ENCODE measurements at regions not wholly inside any gene's neighbourhood (a gene's known extent, or its start where the extent isn't known, plus 50 kb on each side); places are given as distances from the start of the nearest gene placed in this dataset.

DNA sequence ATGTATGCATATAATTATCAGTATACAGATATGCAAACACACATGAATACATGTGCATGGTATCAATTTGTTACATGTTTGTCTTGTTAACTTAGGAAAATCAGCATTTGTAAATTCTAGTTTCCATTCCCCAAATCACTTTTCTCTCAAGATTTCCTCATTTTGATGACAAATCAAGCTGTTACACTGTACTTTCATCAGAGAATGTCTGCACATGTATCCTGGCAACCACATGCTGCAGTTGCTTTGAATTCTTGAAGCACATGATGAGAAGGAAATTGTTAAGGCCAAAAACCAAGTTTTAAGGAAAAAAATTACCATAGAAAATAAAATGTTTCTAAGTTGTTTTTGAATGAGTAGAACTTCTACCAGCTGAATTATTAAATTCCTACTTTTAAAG is 1834.5 kb downstream of the EFNA5 start:
- Histone ChIP-seq H3K4me3 (no peak overlapping the region), H3K27me3 (no peaks in the 10 kb centered on the region), H3K9me3 (no peaks in the 10 kb centered on the region), H3K36me3 (no peaks in the 10 kb centered on the region), H3K4me1 (no peaks in the 10 kb centered on the region), H3K27ac (no peak overlapping the region)
- DNase-seq (no peak), ATAC-seq (ENCODE audit: low FRiP score in 2 of 2) (no peak)
- TF ChIP-seq EP300 (IDR thresholded peaks at IDR 0.05) (no peak), POLR2AphosphoS5 (IDR thresholded peaks at IDR 0.05) (no peak), POLR2A (IDR thresholded peaks at IDR 0.05) (no peak)
- TF ChIP-seq, protein P1, sequence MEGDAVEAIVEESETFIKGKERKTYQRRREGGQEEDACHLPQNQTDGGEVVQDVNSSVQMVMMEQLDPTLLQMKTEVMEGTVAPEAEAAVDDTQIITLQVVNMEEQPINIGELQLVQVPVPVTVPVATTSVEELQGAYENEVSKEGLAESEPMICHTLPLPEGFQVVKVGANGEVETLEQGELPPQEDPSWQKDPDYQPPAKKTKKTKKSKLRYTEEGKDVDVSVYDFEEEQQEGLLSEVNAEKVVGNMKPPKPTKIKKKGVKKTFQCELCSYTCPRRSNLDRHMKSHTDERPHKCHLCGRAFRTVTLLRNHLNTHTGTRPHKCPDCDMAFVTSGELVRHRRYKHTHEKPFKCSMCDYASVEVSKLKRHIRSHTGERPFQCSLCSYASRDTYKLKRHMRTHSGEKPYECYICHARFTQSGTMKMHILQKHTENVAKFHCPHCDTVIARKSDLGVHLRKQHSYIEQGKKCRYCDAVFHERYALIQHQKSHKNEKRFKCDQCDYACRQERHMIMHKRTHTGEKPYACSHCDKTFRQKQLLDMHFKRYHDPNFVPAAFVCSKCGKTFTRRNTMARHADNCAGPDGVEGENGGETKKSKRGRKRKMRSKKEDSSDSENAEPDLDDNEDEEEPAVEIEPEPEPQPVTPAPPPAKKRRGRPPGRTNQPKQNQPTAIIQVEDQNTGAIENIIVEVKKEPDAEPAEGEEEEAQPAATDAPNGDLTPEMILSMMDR (IDR thresholded peaks at IDR 0.05), result no peak

DNA sequence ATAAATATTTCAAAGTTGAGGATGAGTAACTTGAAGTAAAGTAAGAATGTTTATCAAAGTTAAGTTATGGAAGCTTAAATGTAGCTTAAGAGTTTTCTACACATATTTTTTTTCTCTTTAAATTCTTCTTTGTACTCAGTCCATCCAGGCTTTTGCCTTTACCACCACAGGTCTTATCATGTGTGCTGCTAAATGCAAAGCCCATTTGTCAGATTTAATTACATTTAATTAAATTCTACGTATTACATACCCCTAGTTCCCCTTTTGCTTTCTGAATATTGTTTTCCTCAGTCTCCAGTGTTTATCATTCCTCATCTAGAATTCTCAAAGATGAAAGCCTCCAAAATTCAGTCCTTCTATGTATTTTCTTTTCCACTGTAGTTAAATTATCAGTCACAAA is 1841.9 kb downstream of the EFNA5 start:
- no peak for ATAC-seq (ENCODE audit: low FRiP score in 2 of 2)
- H3K9me3 ChIP-seq, result no peaks in the 10 kb centered on the region

DNA sequence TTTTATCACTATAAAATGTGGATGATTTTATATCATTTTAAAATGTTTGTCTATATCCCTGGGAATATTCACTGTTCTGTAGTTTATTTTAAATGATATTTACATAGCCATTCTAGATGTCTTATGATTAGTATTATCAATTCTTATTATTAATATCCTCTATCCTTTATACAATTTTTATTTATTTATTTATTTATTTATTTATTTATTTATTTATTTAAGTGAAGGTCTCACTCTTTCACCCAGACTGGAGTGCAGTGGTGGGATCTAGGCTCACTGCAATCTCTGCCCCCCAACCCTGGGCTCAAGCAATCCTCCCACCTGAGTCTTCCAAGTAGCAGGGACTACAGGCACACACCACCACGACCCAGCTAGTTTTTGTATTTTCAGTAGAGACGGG is 1848.9 kb downstream of the EFNA5 start:
- TF ChIP-seq POLR2AphosphoS5 (IDR thresholded peaks at IDR 0.05) (no peak), POLR2A (IDR thresholded peaks at IDR 0.05) (no peak), EP300 (IDR thresholded peaks at IDR 0.05) (no peak)
- TF ChIP-seq, protein P1 (IDR thresholded peaks at IDR 0.05), result no peak
- H3K9me3 ChIP-seq, result no peaks in the 10 kb centered on the region
- WGBS, 2 donors, result 79 to 81% methylated on average over 2 of the region's 2 CpGs

More for the DNA sequence above, 1841.9 kb downstream of the EFNA5 start:
- no peaks in the 10 kb centered on the region for H3K27me3 ChIP-seq
- no peak overlapping the region for H3K4me3 ChIP-seq
- H3K4me1 ChIP-seq, result no peaks in the 10 kb centered on the region
- no peak for DNase-seq
- no peak overlapping the region for H3K27ac ChIP-seq
- H3K36me3 ChIP-seq, result no peaks in the 10 kb centered on the region
- 67 to 72% methylated on average over 1 of the region's 1 CpG for WGBS, 2 donors
- TF ChIP-seq POLR2AphosphoS5 (IDR thresholded peaks at IDR 0.05), result no peak

DNA sequence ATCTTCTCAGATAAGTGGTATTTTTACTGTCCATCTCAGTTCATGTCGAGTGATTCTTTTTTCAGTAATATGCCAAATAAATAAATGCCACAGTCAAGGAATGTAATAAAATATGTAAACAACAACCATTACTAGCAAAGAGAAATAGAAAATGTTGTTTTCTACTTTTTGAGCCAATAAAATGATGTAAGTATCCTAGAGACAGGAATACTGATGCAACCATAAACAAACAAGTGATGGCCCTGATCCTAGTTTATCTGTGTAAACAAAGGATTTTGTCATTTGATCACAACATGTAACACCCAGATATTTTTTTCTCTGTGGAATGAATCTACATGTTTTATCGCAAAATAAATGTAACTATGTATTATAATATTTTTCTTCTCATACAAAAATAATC is 1852.8 kb downstream of the EFNA5 start:
- Histone ChIP-seq H3K36me3 (no peaks in the 10 kb centered on the region), H3K27ac (no peak overlapping the region), H3K4me3 (no peak overlapping the region), H3K27me3 (no peaks in the 10 kb centered on the region), H3K9me3 (no peaks in the 10 kb centered on the region), H3K4me1 (no peaks in the 10 kb centered on the region)
- 67% methylated on average over 2 of the region's 2 CpGs for WGBS, 2 donors
- ATAC-seq (ENCODE audit: low FRiP score in 2 of 2) (no peak), DNase-seq (no peak)
- TF ChIP-seq EP300 (IDR thresholded peaks at IDR 0.05) (no peak), POLR2AphosphoS5 (IDR thresholded peaks at IDR 0.05) (no peak), POLR2A (IDR thresholded peaks at IDR 0.05) (no peak)
- TF ChIP-seq, protein P1 (IDR thresholded peaks at IDR 0.05), result no peak

More for the DNA sequence above, 1848.9 kb downstream of the EFNA5 start:
- no peaks in the 10 kb centered on the region for H3K27me3 ChIP-seq
- no peaks in the 10 kb centered on the region for H3K4me1 ChIP-seq
- H3K4me3 ChIP-seq, result no peak overlapping the region
- DNase-seq, result no peak
- no peaks in the 10 kb centered on the region for H3K36me3 ChIP-seq
- H3K27ac ChIP-seq, result no peak overlapping the region
- no peak for ATAC-seq (ENCODE audit: low FRiP score in 2 of 2)

DNA sequence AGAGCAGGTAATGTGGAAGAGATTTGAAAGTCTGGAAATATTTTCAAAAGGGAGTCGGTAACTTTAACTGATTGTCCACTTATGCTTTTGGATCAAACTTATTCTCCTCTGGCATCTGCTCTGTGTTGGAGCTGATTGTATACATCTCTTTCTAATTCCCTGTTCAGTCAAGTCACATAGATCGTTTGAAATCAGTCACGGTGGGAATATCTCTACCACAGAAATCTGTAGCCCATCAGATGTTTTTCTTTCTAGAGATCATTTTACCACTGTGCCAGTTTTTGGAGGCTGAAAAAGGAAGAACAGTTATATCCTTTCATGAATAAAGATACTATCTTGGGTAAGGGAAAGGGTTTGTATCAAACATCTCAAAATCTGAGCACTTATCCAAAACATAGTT is 1853.3 kb downstream of the EFNA5 start:
- no peak for DNase-seq
- Histone ChIP-seq H3K27me3 (no peaks in the 10 kb centered on the region), H3K4me3 (no peak overlapping the region), H3K9me3 (no peaks in the 10 kb centered on the region), H3K36me3 (no peaks in the 10 kb centered on the region), H3K27ac (no peak overlapping the region), H3K4me1 (no peaks in the 10 kb centered on the region)
- WGBS, 2 donors, result 61 to 87% methylated on average over 3 of the region's 3 CpGs
- no peak for ATAC-seq (ENCODE audit: low FRiP score in 2 of 2)
- TF ChIP-seq POLR2A (IDR thresholded peaks at IDR 0.05), result no peak
- no peak for TF ChIP-seq POLR2AphosphoS5 (IDR thresholded peaks at IDR 0.05)
- no peak for TF ChIP-seq EP300 (IDR thresholded peaks at IDR 0.05)
- TF ChIP-seq, protein P1 (IDR thresholded peaks at IDR 0.05), result no peak
